ENCODE measurements at regions not wholly inside any gene's neighbourhood (a gene's known extent, or its start where the extent isn't known, plus 50 kb on each side); places are given as distances from the start of the nearest gene placed in this dataset.

- ChIA-PET POLR2A (no interaction called here), CTCF (no interaction called here)
- Mint-ChIP-seq H3K4me3 (no peak overlapping the region), H3K36me3 (no peaks in the 10 kb centered on the region), H3K4me1 (peaks cover 5% of the 10 kb centered on the region), H3K27me3 (ENCODE audit: low read depth) (no peaks in the 10 kb centered on the region), H3K27ac (no peak overlapping the region), H3K9me3 (no peaks in the 10 kb centered on the region)
- DNase-seq (ENCODE audit: low spot score) (no peak), ATAC-seq (no peak)
- TF ChIP-seq JUN (CRISPR knock-in tag; IDR thresholded peaks at IDR 0.05) = no peak
- no peak for TF ChIP-seq FOXP4 (CRISPR knock-in tag; IDR thresholded peaks at IDR 0.05)
Observed at GRCh38 chr3:73743551-73743950, 118.8 kb upstream of the PDZRN3 start.

GRCh38 chr3:73739791-73740453 lies 115.2 kb upstream of the PDZRN3 start:
- Mint-ChIP-seq H3K27ac (no peak overlapping the region), H3K4me1 (peaks cover 6% of the 10 kb centered on the region), H3K4me3 (no peak overlapping the region), H3K36me3 (no peaks in the 10 kb centered on the region), H3K27me3 (ENCODE audit: low read depth) (0 out of 2 replicates have a peak, but pooled peaks cover 3% of the 10 kb centered on the region), H3K9me3 (no peaks in the 10 kb centered on the region)
- no peak for ATAC-seq
- CTCF ChIA-PET = interaction anchor here (0.5 kb wide), 1 partner anchor 324 kb away, joined by 4 read pairs; no protein-coding TSS in a partner anchor
- DNase-seq (ENCODE audit: low spot score) = no peak
- TF ChIP-seq ZNF671 (CRISPR knock-in tag; IDR thresholded peaks at IDR 0.05) = no peak
- TF ChIP-seq TP53 (CRISPR knock-in tag; IDR thresholded peaks at IDR 0.05) = no peak
- no peak for TF ChIP-seq AFF4 (CRISPR knock-in tag; IDR thresholded peaks at IDR 0.05; ENCODE audit: borderline replicate concordance)
- TF ChIP-seq CBFB (CRISPR knock-in tag; IDR thresholded peaks at IDR 0.05; ENCODE audit: low read depth) = no peak
- no peak for TF ChIP-seq MAX (CRISPR knock-in tag; IDR thresholded peaks at IDR 0.05)
- TF ChIP-seq ZNF425 (CRISPR knock-in tag; conservative IDR thresholded peaks at IDR 0.05) = no peak
- TF ChIP-seq ZMAT4 (CRISPR knock-in tag; IDR thresholded peaks at IDR 0.05) = no peak
- TF ChIP-seq STAT6 (CRISPR knock-in tag; conservative IDR thresholded peaks at IDR 0.05; ENCODE audit: low read depth) = no peak
- TF ChIP-seq CDX4 (CRISPR knock-in tag; IDR thresholded peaks at IDR 0.05; ENCODE audit: borderline replicate concordance) = no peak
- no peak for TF ChIP-seq JAZF1 (CRISPR knock-in tag; IDR thresholded peaks at IDR 0.05)
- TF ChIP-seq ZNF219 (CRISPR knock-in tag; IDR thresholded peaks at IDR 0.05; ENCODE audit: borderline replicate concordance) = no peak
- TF ChIP-seq ETV6 (CRISPR knock-in tag; IDR thresholded peaks at IDR 0.05) = no peak
- POLR2A ChIA-PET = no interaction called here
